Activated naive CD8-positive, alpha-beta T cell (primary cell): ENCODE measurements at regions not wholly inside any gene's neighbourhood (a gene's known extent, or its start where the extent isn't known, plus 50 kb on each side); places are given as distances from the start of the nearest gene placed in this dataset.
A peak's percentile ranks its signal among the peaks of the same experiment; 100 is the strongest.
"Not testable (repeated sequence)": the region's sequence is repeated elsewhere in the genome, so short reads cannot be mapped to it uniquely, and the experiment has no call there.

ENCODE experiments used
- H3K27ac Mint-ChIP-seq: one replicate; pipeline ENCODE4 v1.8.0; 2021; ENCODE audit warnings: mixed read lengths
- H3K27me3 Mint-ChIP-seq: one replicate; pipeline ENCODE4 v1.8.0; 2021; ENCODE audit warnings: mixed read lengths
- H3K36me3 Mint-ChIP-seq: one replicate; pipeline ENCODE4 v1.8.0; 2021; ENCODE audit warnings: mixed read lengths
- H3K4me1 Mint-ChIP-seq: one replicate; pipeline ENCODE4 v1.8.0; 2021; ENCODE audit warnings: low read depth, mixed read lengths
- H3K4me3 Mint-ChIP-seq: one replicate; pipeline ENCODE4 v1.8.0; 2021; ENCODE audit warnings: mild to moderate bottlenecking, mixed read lengths
- H3K9me3 Mint-ChIP-seq: one replicate; pipeline ENCODE4 v1.8.0; 2021; ENCODE audit warnings: low read depth, mixed read lengths

GRCh38 chr3:75527657-75528056 lies 136.5 kb upstream of the FRG2C start:
- not testable (repeated sequence) for H3K4me3 Mint-ChIP-seq

DNA sequence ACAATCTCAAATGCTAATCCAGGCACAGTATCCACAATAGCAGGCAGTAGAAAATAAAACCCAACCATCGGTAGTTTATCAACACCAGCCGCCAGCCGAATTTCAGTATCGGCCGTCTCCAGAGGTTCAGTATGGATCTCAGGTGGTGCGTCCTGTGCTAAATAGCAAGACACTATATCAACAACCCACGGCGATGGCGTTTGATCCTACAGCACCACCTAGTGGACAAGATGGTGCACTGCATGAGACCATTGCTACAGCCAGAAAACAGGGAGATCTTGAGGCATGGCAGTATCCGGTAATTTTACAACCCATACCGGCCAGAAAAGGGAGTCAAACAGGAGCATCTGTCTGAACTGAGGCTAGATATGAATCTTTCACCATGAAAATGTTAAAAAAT lies 112.0 kb upstream of the FRG2C start:
- H3K27me3 Mint-ChIP-seq, H3K27ac Mint-ChIP-seq, H3K4me1 Mint-ChIP-seq, H3K4me3 Mint-ChIP-seq: not testable (repeated sequence)
- H3K36me3 Mint-ChIP-seq: peaks cover 13% of the 10 kb centered on the region
- H3K9me3 Mint-ChIP-seq: peaks cover 25% of the 10 kb centered on the region

More at GRCh38 chr3:75527657-75528056, 136.5 kb upstream of the FRG2C start:
- not testable (repeated sequence) for H3K27ac Mint-ChIP-seq, H3K4me1 Mint-ChIP-seq, H3K36me3 Mint-ChIP-seq, H3K27me3 Mint-ChIP-seq
- peaks cover 22% of the 10 kb centered on the region for H3K9me3 Mint-ChIP-seq

DNA sequence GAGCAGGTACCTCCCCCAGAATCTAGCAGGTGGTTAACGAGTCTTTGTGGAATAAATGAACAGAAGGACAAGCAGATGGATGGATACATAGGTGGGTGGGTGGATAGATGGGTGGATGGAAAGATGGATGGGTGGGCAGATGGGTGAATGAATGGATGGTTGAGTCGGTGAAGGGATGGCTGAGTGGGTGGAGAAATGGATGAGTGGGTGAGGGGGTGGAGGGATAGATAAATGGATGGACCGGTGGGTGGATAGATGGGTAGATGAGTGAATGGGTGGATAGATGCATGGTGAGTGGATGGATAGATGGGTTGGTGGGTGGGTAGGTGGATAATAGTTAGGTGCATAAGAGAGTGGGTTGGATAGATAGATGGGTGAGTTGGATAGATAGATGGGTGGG lies 99.7 kb upstream of the FRG2C start:
- H3K4me3 Mint-ChIP-seq, H3K9me3 Mint-ChIP-seq, H3K4me1 Mint-ChIP-seq, H3K27ac Mint-ChIP-seq, H3K36me3 Mint-ChIP-seq, H3K27me3 Mint-ChIP-seq: not testable (repeated sequence)

DNA sequence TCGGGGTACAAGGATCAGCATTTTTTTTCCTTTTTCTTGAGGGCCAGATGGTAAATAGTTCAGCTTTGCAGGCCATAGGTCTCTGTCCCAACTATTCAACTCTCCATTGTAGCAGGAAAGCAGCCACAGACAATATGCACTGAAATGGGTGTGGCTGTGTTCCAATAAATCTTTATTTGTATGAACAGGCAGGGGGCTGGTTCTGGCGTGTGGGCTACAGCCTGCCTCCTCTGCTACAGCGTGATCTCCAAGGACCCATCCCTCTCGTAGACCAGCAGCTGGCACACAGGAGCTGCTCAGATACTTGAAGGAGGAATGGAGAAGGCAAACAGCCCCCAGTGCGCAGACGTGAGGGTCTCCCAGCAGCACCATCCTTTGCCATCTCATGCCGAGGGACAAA lies 91.8 kb upstream of the FRG2C start:
- H3K4me3 Mint-ChIP-seq, H3K9me3 Mint-ChIP-seq, H3K27me3 Mint-ChIP-seq, H3K4me1 Mint-ChIP-seq, H3K36me3 Mint-ChIP-seq, H3K27ac Mint-ChIP-seq: not testable (repeated sequence)

DNA sequence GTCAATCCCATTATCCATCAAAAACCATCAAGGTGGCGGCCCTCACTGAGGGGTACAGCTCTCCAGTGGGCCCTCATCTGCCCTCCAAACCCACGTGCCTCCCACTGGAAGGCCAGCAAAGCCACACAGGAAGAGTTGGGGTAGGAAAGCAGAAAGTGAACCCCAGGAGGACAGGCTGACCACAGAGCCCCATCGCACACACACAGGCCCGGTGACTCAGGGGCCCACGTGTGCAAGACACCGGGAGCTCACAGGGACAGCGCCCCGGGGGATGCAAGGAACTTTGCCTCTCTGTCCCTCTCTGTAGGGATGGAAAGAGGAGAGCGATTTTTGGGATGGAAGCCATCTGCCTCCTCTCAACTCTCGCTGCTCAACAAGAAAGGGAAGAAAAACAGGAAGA lies 85.0 kb upstream of the FRG2C start:
- not testable (repeated sequence) for H3K36me3 Mint-ChIP-seq, H3K4me1 Mint-ChIP-seq
- H3K27me3 Mint-ChIP-seq: peaks cover 32% of the 10 kb centered on the region

GRCh38 chr3:75579536-75579935 lies 84.6 kb upstream of the FRG2C start:
- Mint-ChIP-seq H3K4me3 (peak overlapping the region; percentile 76), H3K27me3 (peaks cover 31% of the 10 kb centered on the region)
- H3K27ac Mint-ChIP-seq, H3K4me1 Mint-ChIP-seq, H3K36me3 Mint-ChIP-seq, H3K9me3 Mint-ChIP-seq: not testable (repeated sequence)

More for the DNA sequence above, 85.0 kb upstream of the FRG2C start:
- peak overlapping the region; percentile 76 for H3K4me3 Mint-ChIP-seq
- not testable (repeated sequence) for H3K27ac Mint-ChIP-seq, H3K9me3 Mint-ChIP-seq

DNA sequence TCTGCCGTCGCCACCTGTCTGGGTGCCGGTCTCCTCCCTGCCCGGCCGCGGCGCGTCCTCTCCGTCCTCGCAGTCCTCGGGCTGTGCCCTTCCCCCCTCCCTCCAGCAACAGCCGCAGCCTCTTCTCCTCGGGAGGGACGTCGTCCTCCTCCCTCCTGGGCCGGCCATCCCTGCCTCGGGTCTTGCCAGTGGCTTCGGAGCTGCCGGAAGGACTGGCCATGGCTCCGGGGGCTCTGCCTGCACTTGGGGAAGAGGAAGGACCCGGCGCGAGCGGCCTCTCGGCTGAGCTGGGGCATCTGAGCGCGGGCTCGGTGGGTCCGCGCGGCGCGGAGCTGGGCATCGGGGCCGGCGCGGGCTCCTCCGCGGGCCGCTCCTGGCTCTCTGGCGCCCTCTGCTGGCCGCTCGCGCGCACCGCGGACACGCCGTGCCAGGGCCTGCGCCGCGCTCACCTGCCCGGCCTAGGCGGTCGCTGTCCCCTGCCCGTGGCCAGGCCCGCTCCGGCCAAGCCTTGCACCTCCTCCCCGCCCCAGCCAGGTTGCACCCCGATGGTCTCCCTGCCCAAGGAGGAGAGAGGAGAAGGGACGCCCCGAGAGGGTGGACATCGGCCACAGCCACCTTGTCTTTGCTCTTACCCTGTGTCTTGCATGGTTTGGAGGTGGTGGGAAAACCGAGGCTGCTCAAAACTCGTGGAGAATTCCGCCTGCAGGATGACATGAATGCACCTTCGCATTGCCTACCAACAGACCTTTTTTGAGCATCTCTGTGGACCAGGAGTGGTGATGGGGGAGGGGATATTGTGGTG lies 83.9 kb upstream of the FRG2C start:
- H3K9me3 Mint-ChIP-seq, H3K27ac Mint-ChIP-seq, H3K4me1 Mint-ChIP-seq, H3K36me3 Mint-ChIP-seq: not testable (repeated sequence)
- peak overlapping the region; percentile 84 for H3K4me3 Mint-ChIP-seq
- H3K27me3 Mint-ChIP-seq: peaks cover 29% of the 10 kb centered on the region

DNA sequence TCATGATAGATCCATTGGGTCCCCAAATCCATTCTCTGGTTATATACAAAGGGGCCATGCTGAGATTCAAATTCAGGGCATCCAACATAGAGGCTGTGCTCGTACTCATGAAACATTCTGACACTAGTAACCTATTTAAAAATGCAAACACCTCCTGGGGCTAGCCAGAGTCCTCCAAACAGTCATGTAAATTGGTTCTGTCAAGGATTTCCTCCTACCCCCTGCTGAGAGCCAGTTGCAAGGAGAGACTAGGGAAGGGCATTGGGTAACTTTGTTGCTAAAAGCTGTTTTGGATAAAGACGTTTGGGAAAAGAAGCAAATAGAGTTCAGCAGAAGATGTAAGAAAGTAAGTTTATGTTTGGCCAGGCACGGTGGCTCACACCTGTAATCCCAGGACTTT lies 81.6 kb upstream of the FRG2C start:
- H3K36me3 Mint-ChIP-seq, H3K4me1 Mint-ChIP-seq, H3K27ac Mint-ChIP-seq, H3K4me3 Mint-ChIP-seq, H3K9me3 Mint-ChIP-seq: not testable (repeated sequence)
- H3K27me3 Mint-ChIP-seq: peaks cover 31% of the 10 kb centered on the region

GRCh38 chr3:75583116-75583515 lies 81.0 kb upstream of the FRG2C start:
- H3K4me3 Mint-ChIP-seq, H3K9me3 Mint-ChIP-seq, H3K4me1 Mint-ChIP-seq, H3K27ac Mint-ChIP-seq, H3K36me3 Mint-ChIP-seq: not testable (repeated sequence)
- H3K27me3 Mint-ChIP-seq: peaks cover 30% of the 10 kb centered on the region

DNA sequence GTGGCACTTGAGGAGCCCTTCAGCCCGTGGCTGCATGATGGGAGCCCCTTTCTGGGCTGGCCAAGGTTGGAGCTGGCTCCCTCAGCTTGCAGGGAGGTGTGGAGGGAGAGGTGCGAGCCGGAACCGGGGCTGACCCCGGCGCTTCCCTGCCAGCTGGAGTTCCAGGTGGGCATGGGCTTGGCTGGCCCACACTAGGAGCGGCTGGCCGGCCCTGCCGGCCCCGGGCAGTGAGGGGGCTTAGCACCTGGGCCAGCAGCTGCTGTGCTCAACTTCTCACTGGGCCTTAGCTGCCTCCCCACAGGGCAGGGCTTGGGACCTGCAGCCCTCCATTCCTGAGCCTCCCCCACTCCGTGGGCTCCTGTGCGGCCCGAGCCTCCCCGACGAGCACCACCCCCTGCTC lies 76.4 kb upstream of the FRG2C start:
- not testable (repeated sequence) for H3K4me1 Mint-ChIP-seq, H3K27ac Mint-ChIP-seq, H3K4me3 Mint-ChIP-seq, H3K27me3 Mint-ChIP-seq, H3K36me3 Mint-ChIP-seq
- peaks cover 10% of the 10 kb centered on the region for H3K9me3 Mint-ChIP-seq

GRCh38 chr3:75590382-75590781 lies 73.7 kb upstream of the FRG2C start:
- peaks cover 12% of the 10 kb centered on the region for H3K9me3 Mint-ChIP-seq
- H3K36me3 Mint-ChIP-seq, H3K27me3 Mint-ChIP-seq, H3K27ac Mint-ChIP-seq, H3K4me1 Mint-ChIP-seq, H3K4me3 Mint-ChIP-seq: not testable (repeated sequence)

GRCh38 chr3:75604286-75604934 lies 59.7 kb upstream of the FRG2C start:
- H3K36me3 Mint-ChIP-seq, H3K27ac Mint-ChIP-seq, H3K27me3 Mint-ChIP-seq, H3K9me3 Mint-ChIP-seq, H3K4me3 Mint-ChIP-seq, H3K4me1 Mint-ChIP-seq: not testable (repeated sequence)

GRCh38 chr3:75607996-75608395 lies 56.1 kb upstream of the FRG2C start:
- not testable (repeated sequence) for H3K36me3 Mint-ChIP-seq, H3K27ac Mint-ChIP-seq, H3K9me3 Mint-ChIP-seq, H3K4me3 Mint-ChIP-seq, H3K4me1 Mint-ChIP-seq
- H3K27me3 Mint-ChIP-seq: peaks cover 17% of the 10 kb centered on the region

DNA sequence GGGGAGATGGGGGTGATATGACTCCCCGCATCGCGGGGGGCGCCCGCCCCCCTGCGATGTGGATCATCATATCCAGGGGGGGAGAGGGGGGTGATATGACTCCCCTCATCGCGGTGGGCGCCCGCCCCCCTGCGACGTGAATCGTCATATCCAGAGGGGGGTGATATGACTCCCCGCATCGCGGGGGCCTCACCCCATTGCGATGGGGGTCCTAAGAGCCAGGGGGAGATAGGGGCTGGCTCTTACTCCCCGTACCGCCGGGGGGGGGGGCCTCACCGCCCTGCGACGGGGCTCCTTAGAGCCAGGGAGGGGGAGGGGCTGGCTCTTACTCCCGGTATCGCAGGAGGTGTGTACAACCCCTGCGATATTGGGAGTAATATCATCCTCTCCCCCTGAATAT lies 54.5 kb upstream of the FRG2C start:
- peaks cover 17% of the 10 kb centered on the region for H3K27me3 Mint-ChIP-seq
- not testable (repeated sequence) for H3K27ac Mint-ChIP-seq, H3K4me3 Mint-ChIP-seq, H3K4me1 Mint-ChIP-seq, H3K9me3 Mint-ChIP-seq, H3K36me3 Mint-ChIP-seq

DNA sequence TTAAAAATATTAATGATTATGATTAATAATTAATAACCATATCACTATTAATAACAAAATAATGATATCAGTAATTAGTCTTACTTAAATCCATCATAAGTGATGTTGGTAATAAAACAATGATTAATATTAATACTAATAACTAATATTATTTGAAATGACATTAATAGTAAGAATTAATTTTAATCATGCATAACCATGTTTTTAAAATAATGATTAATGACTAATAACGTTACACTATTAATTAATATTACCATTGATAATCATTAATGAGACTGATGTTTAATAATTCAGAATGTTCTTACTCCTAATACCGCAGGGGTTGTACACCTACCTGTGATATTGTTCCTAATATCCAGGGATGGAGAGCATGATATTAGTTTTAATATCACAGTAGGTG lies 53.4 kb upstream of the FRG2C start:
- Mint-ChIP-seq H3K36me3 (no peaks in the 10 kb centered on the region), H3K27me3 (peaks cover 17% of the 10 kb centered on the region), H3K4me3 (no peak overlapping the region), H3K9me3 (no peaks in the 10 kb centered on the region), H3K27ac (no peak overlapping the region), H3K4me1 (no peaks in the 10 kb centered on the region)
